OCI-LY7 (cell line): ENCODE measurements at regions not wholly inside any gene's neighbourhood (a gene's known extent, or its start where the extent isn't known, plus 50 kb on each side); places are given as distances from the start of the nearest gene placed in this dataset.

ENCODE experiments used
- BruUV-seq: library from RNA; stranded (reverse); fragments of 400-500 nt; replicated peaks from 2 replicates; lab custom pipeline; 2021; lab: Mats Ljungman, UMichigan
- CTCF ChIA-PET: fragments of 300-600 bp; sonication (Branson Sonifier 250); formaldehyde crosslinking; loops from one replicate; lab custom pipeline; 2022; ENCODE audit warnings: antibody characterized with exemption; ENCODE audit not compliant: unreplicated experiment; lab: Charles Lee
- POLR2A ChIA-PET: fragments of 300-600 bp; sonication (Branson Sonifier 250); formaldehyde crosslinking; loops from one replicate; lab custom pipeline; 2022; ENCODE audit warnings: antibody characterized with exemption; lab: Charles Lee
- DNase-seq: peaks from one replicate; pipeline ENCODE4 v3.0.0-alpha.2; 2015; ENCODE audit warnings: low spot score
- H2AFZ ChIP-seq: fragments of 200-600 bp; sonication (generic), shearing (Covaris generic); 2 replicates; pipeline ENCODE4 v1.6.1; 2014; ENCODE audit warnings: mild to moderate bottlenecking, antibody characterized with exemption, low read length, moderate library complexity
- H3K27ac ChIP-seq: fragments of 200-600 bp; sonication (generic); 2 replicates; pipeline ENCODE4 v1.5.1; 2014; ENCODE audit warnings: mixed run types, low read depth, mild to moderate bottlenecking, moderate library complexity, low read length, inconsistent platforms; ENCODE audit not compliant: poor library complexity, severe bottlenecking
- H3K36me3 ChIP-seq: fragments of 200-600 bp; sonication (generic); 2 replicates; pipeline ENCODE4 v1.6.1; 2014; ENCODE audit warnings: mild to moderate bottlenecking, antibody characterized with exemption, low read length, moderate library complexity, mixed read lengths; ENCODE audit not compliant: insufficient read depth
- H3K4me1 ChIP-seq: fragments of 200-600 bp; sonication (generic); 2 replicates; pipeline ENCODE4 v1.5.1; 2014; ENCODE audit warnings: mild to moderate bottlenecking, low read length; ENCODE audit not compliant: insufficient read depth, poor library complexity, severe bottlenecking
- H3K4me2 ChIP-seq: fragments of 200-600 bp; sonication (generic); 2 replicates; pipeline ENCODE4 v1.6.1; 2014; ENCODE audit warnings: mild to moderate bottlenecking, low read length
- H3K4me3 ChIP-seq: fragments of 200-600 bp; sonication (generic); 2 replicates; pipeline ENCODE4 v1.5.1; 2014; ENCODE audit warnings: mild to moderate bottlenecking, low read depth, low read length; ENCODE audit not compliant: poor library complexity, severe bottlenecking
- H3K79me2 ChIP-seq: fragments of 200-600 bp; sonication (generic); 2 replicates; pipeline ENCODE4 v1.6.1; 2016; ENCODE audit warnings: low read depth, mild to moderate bottlenecking, low read length, moderate library complexity, mixed read lengths; ENCODE audit not compliant: insufficient read depth
- H3K9me2 ChIP-seq: fragments of 200-600 bp; sonication (generic); 2 replicates; pipeline ENCODE4 v1.6.1; 2016; ENCODE audit warnings: mild to moderate bottlenecking, low read length, mixed read lengths; ENCODE audit not compliant: insufficient read depth
- H3K9me3 ChIP-seq: fragments of 200-600 bp; sonication (generic); 2 replicates; pipeline ENCODE4 v1.6.1; 2014; ENCODE audit warnings: mild to moderate bottlenecking, mixed run types, low read length, mixed read lengths
- H4K20me1 ChIP-seq: fragments of 200-600 bp; sonication (generic); 2 replicates; pipeline ENCODE4 v1.6.1; 2014; ENCODE audit warnings: mild to moderate bottlenecking, antibody characterized with exemption, low read length, moderate library complexity, mixed read lengths; ENCODE audit not compliant: insufficient read depth
- CTCF ChIP-seq: fragments of 200-600 bp; sonication (generic); conservative IDR thresholded peaks from 2 replicates; pipeline ENCODE4 v1.5.1; 2014; ENCODE audit warnings: mild to moderate bottlenecking, antibody characterized with exemption, low read length, moderate library complexity, mixed read lengths
- EZH2phosphoT487 ChIP-seq: fragments of 200-600 bp; sonication (generic); IDR thresholded peaks from 2 replicates; pipeline ENCODE4 v1.6.1; 2018; ENCODE audit warnings: low read depth, borderline replicate concordance, mild to moderate bottlenecking, mixed run types, antibody characterized with exemption, low read length, moderate library complexity, mixed read lengths
- intact Hi-C: fragments of 100-400 bp; cut with micrococcal nuclease; formaldehyde crosslinking; loops from one replicate; pipeline ENCODE4 v1.10.0; 2022; ENCODE audit not compliant: unreplicated experiment

GRCh38 chr9:109872901-109873300 lies 92.9 kb downstream of the PALM2AKAP2 start:
- CTCF ChIA-PET, result no interaction called here
- Histone ChIP-seq H4K20me1 (no peaks in the 10 kb centered on the region), H3K27ac (no peak overlapping the region), H3K79me2 (no peaks in the 10 kb centered on the region), H3K4me3 (no peak overlapping the region), H2AFZ (no peak overlapping the region), H3K4me1 (no peaks in the 10 kb centered on the region), H3K36me3 (no peaks in the 10 kb centered on the region), H3K9me3 (no peaks in the 10 kb centered on the region), H3K9me2 (no peaks in the 10 kb centered on the region), H3K4me2 (no peak overlapping the region)
- BruUV-seq, result no TSS peak
- intact Hi-C loops, result no loop called here
- POLR2A ChIA-PET, result no interaction called here
- DNase-seq, result no peak
- TF ChIP-seq CTCF (no peak), EZH2phosphoT487 (no peak)

GRCh38 chr9:109875495-109876129 lies 95.6 kb downstream of the PALM2AKAP2 start:
- ChIA-PET CTCF (no interaction called here), POLR2A (interaction anchor here (0.5 kb wide), 1 partner anchor 957 kb away, joined by 3 read pairs; no protein-coding TSS in a partner anchor)
- Histone ChIP-seq H2AFZ (no peak overlapping the region), H3K9me2 (no peaks in the 10 kb centered on the region), H3K4me2 (no peak overlapping the region), H3K4me3 (no peak overlapping the region), H3K36me3 (no peaks in the 10 kb centered on the region), H3K4me1 (no peaks in the 10 kb centered on the region), H3K9me3 (no peaks in the 10 kb centered on the region), H4K20me1 (no peaks in the 10 kb centered on the region), H3K79me2 (no peaks in the 10 kb centered on the region), H3K27ac (no peak overlapping the region)
- TF ChIP-seq EZH2phosphoT487 (no peak), CTCF (no peak)
- no TSS peak for BruUV-seq
- DNase-seq, result no peak
- intact Hi-C loops, result no loop called here
